Ishikawa (cell line): ENCODE measurements at regions not wholly inside any gene's neighbourhood (a gene's known extent, or its start where the extent isn't known, plus 50 kb on each side); places are given as distances from the start of the nearest gene placed in this dataset.
A peak's percentile ranks its signal among the peaks of the same experiment; 100 is the strongest.

Source experiments
- CEBPB ChIP-seq: IDR thresholded peaks from 2 replicates; pipeline ENCODE4 v1.6.1; 2012
- RAD21 ChIP-seq: IDR thresholded peaks from 2 replicates; pipeline ENCODE4 v1.6.1; 2012; ENCODE audit warnings: low read depth
- TAF1 ChIP-seq: IDR thresholded peaks from 2 replicates; pipeline ENCODE4 v1.6.1; 2012; ENCODE audit warnings: low read depth, mild to moderate bottlenecking
- ZBTB7A ChIP-seq: IDR thresholded peaks from 2 replicates; pipeline ENCODE4 v1.6.1; 2012; ENCODE audit warnings: low read depth
- TF ChIP-seq, protein P1 (sequence below): IDR thresholded peaks from 2 replicates; pipeline ENCODE4 v1.6.1; 2012
- TF ChIP-seq, protein P2 (sequence below): IDR thresholded peaks from 2 replicates; pipeline ENCODE4 v1.6.1; 2012; ENCODE audit warnings: low read depth, mild to moderate bottlenecking
- TF ChIP-seq, protein P3 (sequence below): IDR thresholded peaks from 2 replicates; pipeline ENCODE4 v1.6.1; 2012

- TF ChIP-seq, protein P1, sequence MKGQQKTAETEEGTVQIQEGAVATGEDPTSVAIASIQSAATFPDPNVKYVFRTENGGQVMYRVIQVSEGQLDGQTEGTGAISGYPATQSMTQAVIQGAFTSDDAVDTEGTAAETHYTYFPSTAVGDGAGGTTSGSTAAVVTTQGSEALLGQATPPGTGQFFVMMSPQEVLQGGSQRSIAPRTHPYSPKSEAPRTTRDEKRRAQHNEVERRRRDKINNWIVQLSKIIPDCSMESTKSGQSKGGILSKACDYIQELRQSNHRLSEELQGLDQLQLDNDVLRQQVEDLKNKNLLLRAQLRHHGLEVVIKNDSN, result no peak
- TF ChIP-seq TAF1, result no peak
- TF ChIP-seq ZBTB7A, result no peak
- TF ChIP-seq CEBPB, result no peak
- peak; percentile 78 for TF ChIP-seq RAD21
- TF ChIP-seq, protein P2, sequence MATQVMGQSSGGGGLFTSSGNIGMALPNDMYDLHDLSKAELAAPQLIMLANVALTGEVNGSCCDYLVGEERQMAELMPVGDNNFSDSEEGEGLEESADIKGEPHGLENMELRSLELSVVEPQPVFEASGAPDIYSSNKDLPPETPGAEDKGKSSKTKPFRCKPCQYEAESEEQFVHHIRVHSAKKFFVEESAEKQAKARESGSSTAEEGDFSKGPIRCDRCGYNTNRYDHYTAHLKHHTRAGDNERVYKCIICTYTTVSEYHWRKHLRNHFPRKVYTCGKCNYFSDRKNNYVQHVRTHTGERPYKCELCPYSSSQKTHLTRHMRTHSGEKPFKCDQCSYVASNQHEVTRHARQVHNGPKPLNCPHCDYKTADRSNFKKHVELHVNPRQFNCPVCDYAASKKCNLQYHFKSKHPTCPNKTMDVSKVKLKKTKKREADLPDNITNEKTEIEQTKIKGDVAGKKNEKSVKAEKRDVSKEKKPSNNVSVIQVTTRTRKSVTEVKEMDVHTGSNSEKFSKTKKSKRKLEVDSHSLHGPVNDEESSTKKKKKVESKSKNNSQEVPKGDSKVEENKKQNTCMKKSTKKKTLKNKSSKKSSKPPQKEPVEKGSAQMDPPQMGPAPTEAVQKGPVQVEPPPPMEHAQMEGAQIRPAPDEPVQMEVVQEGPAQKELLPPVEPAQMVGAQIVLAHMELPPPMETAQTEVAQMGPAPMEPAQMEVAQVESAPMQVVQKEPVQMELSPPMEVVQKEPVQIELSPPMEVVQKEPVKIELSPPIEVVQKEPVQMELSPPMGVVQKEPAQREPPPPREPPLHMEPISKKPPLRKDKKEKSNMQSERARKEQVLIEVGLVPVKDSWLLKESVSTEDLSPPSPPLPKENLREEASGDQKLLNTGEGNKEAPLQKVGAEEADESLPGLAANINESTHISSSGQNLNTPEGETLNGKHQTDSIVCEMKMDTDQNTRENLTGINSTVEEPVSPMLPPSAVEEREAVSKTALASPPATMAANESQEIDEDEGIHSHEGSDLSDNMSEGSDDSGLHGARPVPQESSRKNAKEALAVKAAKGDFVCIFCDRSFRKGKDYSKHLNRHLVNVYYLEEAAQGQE, result no peak
- TF ChIP-seq, protein P3, sequence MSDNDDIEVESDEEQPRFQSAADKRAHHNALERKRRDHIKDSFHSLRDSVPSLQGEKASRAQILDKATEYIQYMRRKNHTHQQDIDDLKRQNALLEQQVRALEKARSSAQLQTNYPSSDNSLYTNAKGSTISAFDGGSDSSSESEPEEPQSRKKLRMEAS, result no peak
Observed at GRCh38 chr22:49305214-49305965, 522.3 kb downstream of the BRD1 start.
